ENCODE measurements at regions not wholly inside any gene's neighbourhood (a gene's known extent, or its start where the extent isn't known, plus 50 kb on each side); places are given as distances from the start of the nearest gene placed in this dataset.

DNA sequence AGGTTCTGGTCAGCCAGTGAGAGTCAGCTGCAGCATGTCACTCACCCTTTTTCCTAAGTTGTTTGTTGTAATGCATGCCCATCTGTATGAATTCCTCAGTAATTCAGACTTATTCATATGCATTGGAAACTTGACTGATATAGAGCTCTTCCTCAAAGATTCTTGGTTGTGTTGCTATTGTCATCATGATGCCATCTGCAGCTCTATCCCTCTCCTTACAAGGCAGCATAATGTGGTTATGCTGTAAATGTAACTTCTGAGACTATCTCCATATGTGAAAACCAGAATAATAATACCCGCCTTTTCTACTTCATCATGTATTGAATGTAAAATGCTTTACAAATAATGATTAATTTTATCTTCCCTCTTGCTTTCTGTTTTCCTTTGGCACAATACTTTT lies 252.6 kb upstream of the MTPN start:
- no peaks in the 10 kb centered on the region for H3K4me1 ChIP-seq (ENCODE audit: control insufficient read depth, insufficient read depth, low read length)
- ChIA-PET POLR2A (no interaction called here), CTCF (no interaction called here)
- H3K4me3 ChIP-seq (ENCODE audit: low read depth in 2 of 2, low read length in 2 of 2), result no peak overlapping the region
- BruUV-seq (replicated peaks), result no TSS peak
- ATAC-seq (no peak), DNase-seq (ENCODE audit: low read depth, low spot score) (no peak)
- H3K36me3 ChIP-seq (ENCODE audit: control insufficient read depth, insufficient read depth, low read length), result no peaks in the 10 kb centered on the region
- H3K27ac ChIP-seq (ENCODE audit: low read length), result no peak overlapping the region
- in situ Hi-C loops (cut with HindIII; ENCODE audit: low pct_unique_long_range_greater_than_20kb, low sequenced_read_pairs), result no loop called here
- no peaks in the 10 kb centered on the region for H3K27me3 ChIP-seq (ENCODE audit: control insufficient read depth, insufficient read depth, low read length)
- intact Hi-C loops (cut with micrococcal nuclease; ENCODE audit: unreplicated experiment), result no loop called here
- TF ChIP-seq CTCF (IDR thresholded peaks at IDR 0.05) (no peak), SIN3A (IDR thresholded peaks at IDR 0.05; ENCODE audit: borderline replicate concordance, insufficient read depth, low read depth, low read length) (no peak)
- TF ChIP-seq, protein P1, sequence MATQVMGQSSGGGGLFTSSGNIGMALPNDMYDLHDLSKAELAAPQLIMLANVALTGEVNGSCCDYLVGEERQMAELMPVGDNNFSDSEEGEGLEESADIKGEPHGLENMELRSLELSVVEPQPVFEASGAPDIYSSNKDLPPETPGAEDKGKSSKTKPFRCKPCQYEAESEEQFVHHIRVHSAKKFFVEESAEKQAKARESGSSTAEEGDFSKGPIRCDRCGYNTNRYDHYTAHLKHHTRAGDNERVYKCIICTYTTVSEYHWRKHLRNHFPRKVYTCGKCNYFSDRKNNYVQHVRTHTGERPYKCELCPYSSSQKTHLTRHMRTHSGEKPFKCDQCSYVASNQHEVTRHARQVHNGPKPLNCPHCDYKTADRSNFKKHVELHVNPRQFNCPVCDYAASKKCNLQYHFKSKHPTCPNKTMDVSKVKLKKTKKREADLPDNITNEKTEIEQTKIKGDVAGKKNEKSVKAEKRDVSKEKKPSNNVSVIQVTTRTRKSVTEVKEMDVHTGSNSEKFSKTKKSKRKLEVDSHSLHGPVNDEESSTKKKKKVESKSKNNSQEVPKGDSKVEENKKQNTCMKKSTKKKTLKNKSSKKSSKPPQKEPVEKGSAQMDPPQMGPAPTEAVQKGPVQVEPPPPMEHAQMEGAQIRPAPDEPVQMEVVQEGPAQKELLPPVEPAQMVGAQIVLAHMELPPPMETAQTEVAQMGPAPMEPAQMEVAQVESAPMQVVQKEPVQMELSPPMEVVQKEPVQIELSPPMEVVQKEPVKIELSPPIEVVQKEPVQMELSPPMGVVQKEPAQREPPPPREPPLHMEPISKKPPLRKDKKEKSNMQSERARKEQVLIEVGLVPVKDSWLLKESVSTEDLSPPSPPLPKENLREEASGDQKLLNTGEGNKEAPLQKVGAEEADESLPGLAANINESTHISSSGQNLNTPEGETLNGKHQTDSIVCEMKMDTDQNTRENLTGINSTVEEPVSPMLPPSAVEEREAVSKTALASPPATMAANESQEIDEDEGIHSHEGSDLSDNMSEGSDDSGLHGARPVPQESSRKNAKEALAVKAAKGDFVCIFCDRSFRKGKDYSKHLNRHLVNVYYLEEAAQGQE (IDR thresholded peaks at IDR 0.05; ENCODE audit: insufficient read depth in 1 of 2, low read depth in 2 of 2, low read length in 1 of 2), result no peak
- H3K9me3 ChIP-seq (ENCODE audit: control insufficient read depth, insufficient read depth, low read depth, low read length), result no peaks in the 10 kb centered on the region

DNA sequence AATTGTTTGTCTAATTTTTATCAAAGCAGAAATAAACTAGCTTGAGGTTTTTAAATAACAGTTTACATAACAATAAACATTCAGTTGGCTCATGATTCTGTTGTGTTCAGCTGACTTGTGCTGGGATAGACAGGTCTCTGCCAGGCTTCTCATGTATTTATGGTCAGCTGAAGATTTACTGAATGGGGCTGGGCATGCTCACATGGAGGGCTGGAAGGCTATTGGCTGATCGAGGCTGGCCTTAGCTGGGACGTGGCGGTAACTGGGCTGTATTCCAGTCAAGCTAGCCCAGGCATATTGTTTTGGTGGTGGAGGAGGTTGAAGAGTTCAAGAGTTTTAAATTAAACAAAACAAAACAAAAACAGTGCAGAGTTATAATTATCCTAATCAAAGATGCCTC lies 251.0 kb upstream of the MTPN start:
- no peaks in the 10 kb centered on the region for H3K36me3 ChIP-seq (ENCODE audit: control insufficient read depth, insufficient read depth, low read length)
- BruUV-seq (replicated peaks), result no TSS peak
- no peak for ATAC-seq
- no peaks in the 10 kb centered on the region for H3K27me3 ChIP-seq (ENCODE audit: control insufficient read depth, insufficient read depth, low read length)
- TF ChIP-seq TCF7L2 (IDR thresholded peaks at IDR 0.05; ENCODE audit: low read depth, low read length), result no peak
- no peak for TF ChIP-seq POLR2AphosphoS5 (IDR thresholded peaks at IDR 0.05; ENCODE audit: low read depth, low read length)
- TF ChIP-seq SIN3A (IDR thresholded peaks at IDR 0.05; ENCODE audit: borderline replicate concordance, insufficient read depth, low read depth, low read length), result no peak
- TF ChIP-seq, protein P1 (IDR thresholded peaks at IDR 0.05; ENCODE audit: insufficient read depth in 1 of 2, low read depth in 2 of 2, low read length in 1 of 2), result no peak
- TF ChIP-seq CTCF (IDR thresholded peaks at IDR 0.05), result no peak
- DNase-seq (ENCODE audit: low read depth, low spot score), result no peak
- intact Hi-C loops (cut with micrococcal nuclease; ENCODE audit: unreplicated experiment), result no loop called here
- in situ Hi-C loops (cut with HindIII; ENCODE audit: low pct_unique_long_range_greater_than_20kb, low sequenced_read_pairs), result no loop called here
- POLR2A ChIA-PET, result no interaction called here
- H3K4me3 ChIP-seq (ENCODE audit: low read depth in 2 of 2, low read length in 2 of 2), result no peak overlapping the region
- H3K27ac ChIP-seq (ENCODE audit: low read length), result no peak overlapping the region
- no peaks in the 10 kb centered on the region for H3K4me1 ChIP-seq (ENCODE audit: control insufficient read depth, insufficient read depth, low read length)
- CTCF ChIA-PET, result no interaction called here
- no peaks in the 10 kb centered on the region for H3K9me3 ChIP-seq (ENCODE audit: control insufficient read depth, insufficient read depth, low read depth, low read length)

Data from Panc1 (cell line).